ENCODE measurements at regions not wholly inside any gene's neighbourhood (a gene's known extent, or its start where the extent isn't known, plus 50 kb on each side); places are given as distances from the start of the nearest gene placed in this dataset.
"Not testable (repeated sequence)": the region's sequence is repeated elsewhere in the genome, so short reads cannot be mapped to it uniquely, and the experiment has no call there.

GRCh38 chr20:53813636-53814035, 220.0 kb upstream of the ZNF217 start:
- DNase-seq, result no peak

- no peak for DNase-seq
Observed at GRCh38 chr20:53811577-53811976, 217.9 kb upstream of the ZNF217 start.

- no peak for DNase-seq
Observed at GRCh38 chr20:53810661-53811355, 217.2 kb upstream of the ZNF217 start.

GRCh38 chr20:53809728-53810365, 216.2 kb upstream of the ZNF217 start:
- no peak for DNase-seq

GRCh38 chr20:53809217-53809616, 215.6 kb upstream of the ZNF217 start:
- no peak for DNase-seq

- DNase-seq, result no peak
Observed at GRCh38 chr20:53808733-53809132, 215.1 kb upstream of the ZNF217 start.

- not testable (repeated sequence) for DNase-seq
Observed at GRCh38 chr20:53808302-53808701, 214.7 kb upstream of the ZNF217 start.

GRCh38 chr20:53806683-53807401, 213.2 kb upstream of the ZNF217 start:
- no peak for DNase-seq

- DNase-seq, result no peak
Observed at GRCh38 chr20:53805895-53806384, 212.3 kb upstream of the ZNF217 start.

- DNase-seq, result no peak
Observed at GRCh38 chr20:53804920-53805894, 211.6 kb upstream of the ZNF217 start.

- DNase-seq, result not testable (repeated sequence)
Observed at GRCh38 chr20:53804308-53804707, 210.7 kb upstream of the ZNF217 start.

GRCh38 chr20:53803492-53804155, 210.0 kb upstream of the ZNF217 start:
- no peak for DNase-seq

- no peak for DNase-seq
Observed at GRCh38 chr20:53801609-53802370, 208.2 kb upstream of the ZNF217 start.

- DNase-seq, result no peak
Observed at GRCh38 chr20:53800883-53801604, 207.4 kb upstream of the ZNF217 start.

- DNase-seq, result no peak
Observed at GRCh38 chr20:53800418-53800817, 206.8 kb upstream of the ZNF217 start.

- DNase-seq, result no peak
Observed at GRCh38 chr20:53797085-53797484, 203.4 kb upstream of the ZNF217 start.

- no peak for DNase-seq
Observed at GRCh38 chr20:53795170-53795569, 201.5 kb upstream of the ZNF217 start.

- no peak for DNase-seq
Observed at GRCh38 chr20:53794529-53795115, 201.0 kb upstream of the ZNF217 start.

- no peak for DNase-seq
Observed at GRCh38 chr20:53793783-53794383, 200.2 kb upstream of the ZNF217 start.
